ENCODE measurements at regions not wholly inside any gene's neighbourhood (a gene's known extent, or its start where the extent isn't known, plus 50 kb on each side); places are given as distances from the start of the nearest gene placed in this dataset.
A peak's percentile ranks its signal among the peaks of the same experiment; 100 is the strongest.

GRCh38 chr5:38755181-38755580 lies 90.6 kb upstream of the OSMR start:
- H3K9me3 ChIP-seq (ENCODE audit: insufficient read depth, low read depth, low read length), result no peaks in the 10 kb centered on the region
- peaks cover 2% of the 10 kb centered on the region for H3K9me3 Mint-ChIP-seq (ENCODE audit: unreplicated experiment)
- H3K79me2 ChIP-seq (ENCODE audit: insufficient read depth, low read length), result no peaks in the 10 kb centered on the region
- no peaks in the 10 kb centered on the region for H4K20me1 ChIP-seq (ENCODE audit: insufficient read depth, low read length)
- no peak overlapping the region for H3K4me3 Mint-ChIP-seq (ENCODE audit: unreplicated experiment)
- H3K27ac Mint-ChIP-seq (ENCODE audit: unreplicated experiment), result no peak overlapping the region
- H3K4me3 ChIP-seq (ENCODE audit: insufficient read depth, low read depth, low read length), result no peak overlapping the region
- peaks cover 10% of the 10 kb centered on the region for H3K4me1 ChIP-seq (ENCODE audit: insufficient read depth, low read length)
- H3K27me3 ChIP-seq (ENCODE audit: insufficient read depth, low read length), result no peaks in the 10 kb centered on the region
- peak overlapping the region; percentile 50 for H3K4me2 ChIP-seq (ENCODE audit: low read length)
- no peak overlapping the region for H3K27ac ChIP-seq (ENCODE audit: low read depth, low read length)
- H3K9ac ChIP-seq (ENCODE audit: low read length), result no peak overlapping the region
- peaks cover 18% of the 10 kb centered on the region for H3K27me3 Mint-ChIP-seq (ENCODE audit: low read depth, unreplicated experiment)
- H3K36me3 Mint-ChIP-seq (ENCODE audit: low read depth, unreplicated experiment), result no peaks in the 10 kb centered on the region
- TF ChIP-seq EZH2 (IDR thresholded peaks at IDR 0.05; ENCODE audit: insufficient read depth, low read length) (no peak), CTCF (IDR thresholded peaks at IDR 0.05; ENCODE audit: insufficient read depth, low read depth, low read length) (peak; percentile 20)
- no peaks in the 10 kb centered on the region for H3K36me3 ChIP-seq (ENCODE audit: insufficient read depth, low read length)
- H3K4me1 Mint-ChIP-seq (ENCODE audit: low read depth, unreplicated experiment), result peaks cover 2% of the 10 kb centered on the region
- FAIRE-seq (peak; percentile 39), DNase-seq (ENCODE audit: low read depth) (peak; percentile 75)
- no peak overlapping the region for H2AFZ ChIP-seq (ENCODE audit: low read depth, low read length)

- TF ChIP-seq EZH2 (IDR thresholded peaks at IDR 0.05; ENCODE audit: insufficient read depth, low read length) (no peak), CTCF (IDR thresholded peaks at IDR 0.05; ENCODE audit: insufficient read depth, low read depth, low read length) (no peak)
- peaks cover 15% of the 10 kb centered on the region for H3K27me3 Mint-ChIP-seq (ENCODE audit: low read depth, unreplicated experiment)
Observed at GRCh38 chr5:38756068-38756467, 89.7 kb upstream of the OSMR start.

GRCh38 chr5:38757451-38758245 lies 88.2 kb upstream of the OSMR start:
- H3K4me2 ChIP-seq (ENCODE audit: low read length), result no peak overlapping the region
- H3K4me3 ChIP-seq (ENCODE audit: insufficient read depth, low read depth, low read length), result no peak overlapping the region
- H3K27me3 Mint-ChIP-seq (ENCODE audit: low read depth, unreplicated experiment), result peaks cover 11% of the 10 kb centered on the region
- FAIRE-seq (no peak), DNase-seq (ENCODE audit: low read depth) (peak; percentile 75)
- H2AFZ ChIP-seq (ENCODE audit: low read depth, low read length), result no peak overlapping the region
- H3K27me3 ChIP-seq (ENCODE audit: insufficient read depth, low read length), result no peaks in the 10 kb centered on the region
- H3K9me3 ChIP-seq (ENCODE audit: insufficient read depth, low read depth, low read length), result no peaks in the 10 kb centered on the region
- peaks cover 10% of the 10 kb centered on the region for H3K4me1 ChIP-seq (ENCODE audit: insufficient read depth, low read length)
- no peaks in the 10 kb centered on the region for H3K79me2 ChIP-seq (ENCODE audit: insufficient read depth, low read length)
- no peak overlapping the region for H3K27ac Mint-ChIP-seq (ENCODE audit: unreplicated experiment)
- TF ChIP-seq CTCF (IDR thresholded peaks at IDR 0.05; ENCODE audit: insufficient read depth, low read depth, low read length) (no peak), EZH2 (IDR thresholded peaks at IDR 0.05; ENCODE audit: insufficient read depth, low read length) (no peak)
- peaks cover 2% of the 10 kb centered on the region for H3K9me3 Mint-ChIP-seq (ENCODE audit: unreplicated experiment)
- H3K27ac ChIP-seq (ENCODE audit: low read depth, low read length), result no peak overlapping the region
- H3K36me3 Mint-ChIP-seq (ENCODE audit: low read depth, unreplicated experiment), result no peaks in the 10 kb centered on the region
- no peak overlapping the region for H3K4me3 Mint-ChIP-seq (ENCODE audit: unreplicated experiment)
- H3K9ac ChIP-seq (ENCODE audit: low read length), result no peak overlapping the region
- no peaks in the 10 kb centered on the region for H3K36me3 ChIP-seq (ENCODE audit: insufficient read depth, low read length)
- H3K4me1 Mint-ChIP-seq (ENCODE audit: low read depth, unreplicated experiment), result peaks cover 2% of the 10 kb centered on the region
- no peaks in the 10 kb centered on the region for H4K20me1 ChIP-seq (ENCODE audit: insufficient read depth, low read length)

More at GRCh38 chr5:38756068-38756467, 89.7 kb upstream of the OSMR start:
- H3K36me3 Mint-ChIP-seq (ENCODE audit: low read depth, unreplicated experiment), result no peaks in the 10 kb centered on the region
- H3K4me2 ChIP-seq (ENCODE audit: low read length), result no peak overlapping the region
- H3K27ac Mint-ChIP-seq (ENCODE audit: unreplicated experiment), result no peak overlapping the region
- H3K9ac ChIP-seq (ENCODE audit: low read length), result no peak overlapping the region
- no peaks in the 10 kb centered on the region for H4K20me1 ChIP-seq (ENCODE audit: insufficient read depth, low read length)
- DNase-seq (ENCODE audit: low read depth) (no peak), FAIRE-seq (no peak)
- H3K27me3 ChIP-seq (ENCODE audit: insufficient read depth, low read length), result no peaks in the 10 kb centered on the region
- H3K36me3 ChIP-seq (ENCODE audit: insufficient read depth, low read length), result no peaks in the 10 kb centered on the region
- H2AFZ ChIP-seq (ENCODE audit: low read depth, low read length), result no peak overlapping the region
- no peaks in the 10 kb centered on the region for H3K9me3 ChIP-seq (ENCODE audit: insufficient read depth, low read depth, low read length)
- H3K4me3 Mint-ChIP-seq (ENCODE audit: unreplicated experiment), result no peak overlapping the region
- H3K4me1 Mint-ChIP-seq (ENCODE audit: low read depth, unreplicated experiment), result peaks cover 2% of the 10 kb centered on the region
- H3K4me1 ChIP-seq (ENCODE audit: insufficient read depth, low read length), result peaks cover 10% of the 10 kb centered on the region
- no peak overlapping the region for H3K4me3 ChIP-seq (ENCODE audit: insufficient read depth, low read depth, low read length)
- H3K79me2 ChIP-seq (ENCODE audit: insufficient read depth, low read length), result no peaks in the 10 kb centered on the region
- H3K9me3 Mint-ChIP-seq (ENCODE audit: unreplicated experiment), result peaks cover 2% of the 10 kb centered on the region
- H3K27ac ChIP-seq (ENCODE audit: low read depth, low read length), result no peak overlapping the region

Data from astrocyte (in vitro differentiated cells and primary cell).